Esophagus squamous epithelium (tissue), 5 donors: ENCODE measurements at regions not wholly inside any gene's neighbourhood (a gene's known extent, or its start where the extent isn't known, plus 50 kb on each side); places are given as distances from the start of the nearest gene placed in this dataset.

Experiments
- DNase-seq: peaks from one replicate; lab custom pipeline; 2025; lab: John Stamatoyannopoulos, UW
- H3K27ac ChIP-seq, 4 donors: fragments of 200-600 bp; sonication (generic); one replicate each; pipeline ENCODE4 v1.5.1; 2016 to 2019; ENCODE audit warnings: mild to moderate bottlenecking in 1 of 4
- H3K27me3 ChIP-seq, 4 donors: fragments of 200-600 bp; sonication (generic); 1 replicate in 3 of 4; 2 replicates in 1 of 4; pipeline versions ENCODE4 v1.5.1 to v1.6.0; 2017 to 2021; ENCODE audit warnings: antibody characterized with exemption in 1 of 4
- H3K36me3 ChIP-seq, 3 donors: fragments of 200-600 bp; sonication (generic); one replicate each; pipeline ENCODE4 v1.5.1; 2016 to 2019
- H3K4me1 ChIP-seq, 3 donors: fragments of 200-600 bp; sonication (generic); one replicate each; pipeline ENCODE4 v1.5.1; 2017 to 2019
- H3K4me3 ChIP-seq, 4 donors: fragments of 200-600 bp; sonication (generic); 1 replicate in 3 of 4; 2 replicates in 1 of 4; pipeline ENCODE4 v1.5.1; 2016 to 2019; ENCODE audit warnings: mild to moderate bottlenecking in 2 of 4, moderate library complexity in 1 of 4
- H3K9me3 ChIP-seq, 3 donors: fragments of 200-600 bp; sonication (generic); one replicate each; pipeline ENCODE4 v1.5.1; 2016 to 2019
- CTCF ChIP-seq, 6 experiments: fragments of 450-650 bp in 4 of 6; fragments of 200-600 bp in 2 of 6; sonication (generic) in 2 of 6; IDR thresholded peaks; one replicate each; pipeline ENCODE4 v1.5.1; 2016 to 2019; ENCODE audit warnings: antibody characterized with exemption in 6 of 6, mild to moderate bottlenecking in 4 of 6, moderate library complexity in 4 of 6
- POLR2A ChIP-seq, 4 donors: fragments of 450-650 bp; IDR thresholded peaks; one replicate each; pipeline ENCODE4 v1.6.1; 2017; ENCODE audit warnings: antibody characterized with exemption in 4 of 4, mild to moderate bottlenecking in 4 of 4, moderate library complexity in 3 of 4
- WGBS, 2 donors: methylation state at CpG; one replicate each; pipeline ENCODE4 v1.1.5; 2018; 5-methylcytosine and 5-hydroxymethylcytosine counted together
- intact Hi-C: fragments of 100-400 bp; cut with DNase I; formaldehyde crosslinking; loops from one replicate; pipeline ENCODE4 v1.15.0; 2022
- donor health status: DM: yes; HTN: yes; CAD: no.

- Histone ChIP-seq H3K4me1 (no peaks in the 10 kb centered on the region), H3K27me3 (peaks cover 0 to 37% (median 0%) of the 10 kb centered on the region in 4 donors), H3K27ac (no peak overlapping the region), H3K9me3 (no peaks in the 10 kb centered on the region), H3K4me3 (no peak overlapping the region), H3K36me3 (no peaks in the 10 kb centered on the region)
- DNase-seq, result no peak
- 34 to 39% methylated on average over 9 of the region's 9 CpGs for WGBS, 2 donors
- peak; percentile 27 to 79 (median 68) for TF ChIP-seq CTCF (IDR thresholded peaks at IDR 0.05)
- TF ChIP-seq POLR2A (IDR thresholded peaks at IDR 0.05), result no peak
- intact Hi-C loops, result no loop called here
These were observed 53.3 kb upstream of the KLHL31 start for GRCh38 chr6:53718597-53719460.

GRCh38 chr6:53717566-53717965, 52.0 kb upstream of the KLHL31 start:
- no peaks in the 10 kb centered on the region for H3K36me3 ChIP-seq
- peaks cover 0 to 50% (median 0%) of the 10 kb centered on the region in 4 donors for H3K27me3 ChIP-seq
- TF ChIP-seq POLR2A (IDR thresholded peaks at IDR 0.05), result no peak
- no peak for TF ChIP-seq CTCF (IDR thresholded peaks at IDR 0.05)
- H3K27ac ChIP-seq, result no peak overlapping the region
- no peaks in the 10 kb centered on the region for H3K4me1 ChIP-seq
- 36 to 75% methylated on average over 1 of the region's 1 CpG for WGBS, 2 donors
- no peak for DNase-seq
- no peak overlapping the region for H3K4me3 ChIP-seq
- H3K9me3 ChIP-seq, result no peaks in the 10 kb centered on the region
- intact Hi-C loops, result no loop called here

- intact Hi-C loops, result no loop called here
- 71 to 78% methylated on average over 1 of the region's 1 CpG for WGBS, 2 donors
- no peaks in the 10 kb centered on the region for H3K4me1 ChIP-seq
- no peak for DNase-seq
- TF ChIP-seq CTCF (IDR thresholded peaks at IDR 0.05), result no peak
- TF ChIP-seq POLR2A (IDR thresholded peaks at IDR 0.05), result no peak
- no peak overlapping the region for H3K4me3 ChIP-seq
- H3K9me3 ChIP-seq, result no peaks in the 10 kb centered on the region
- no peak overlapping the region for H3K27ac ChIP-seq
- H3K27me3 ChIP-seq, result peaks cover 0 to 71% (median 0%) of the 10 kb centered on the region in 4 donors
- no peaks in the 10 kb centered on the region for H3K36me3 ChIP-seq
These were observed 49.9 kb upstream of the KLHL31 start for GRCh38 chr6:53715434-53715833.
